NCI-H2227 (cell line): ENCODE measurements at regions not wholly inside any gene's neighbourhood (a gene's known extent, or its start where the extent isn't known, plus 50 kb on each side); places are given as distances from the start of the nearest gene placed in this dataset.

Experiments
- DNase-seq: peaks from one replicate; lab custom pipeline; 2025; ENCODE audit not compliant: unreplicated experiment; lab: John Stamatoyannopoulos, UW

- DNase-seq, result no peak
Measured at GRCh38 chr6:55696501-55696900, 117.5 kb upstream of the HMGCLL1 start.

DNA sequence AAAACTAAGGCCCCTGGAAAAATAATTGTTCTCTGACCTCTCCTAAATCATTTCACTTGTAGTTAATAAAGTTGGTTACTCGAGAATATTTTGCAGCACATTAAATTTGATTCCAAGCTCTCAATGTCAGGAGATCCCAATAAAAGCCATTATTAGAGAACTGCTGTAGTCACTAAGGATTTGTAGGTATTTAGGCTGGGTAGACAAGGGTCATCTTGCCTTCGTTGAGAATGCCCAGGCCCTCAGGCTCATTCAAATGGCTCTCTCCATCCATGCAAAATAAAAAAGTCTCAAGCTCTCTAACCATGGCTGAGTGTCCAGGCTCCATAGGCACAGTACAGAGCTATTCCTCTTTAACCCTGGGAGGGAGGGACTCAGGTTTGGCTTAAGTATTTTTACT is 117.0 kb upstream of the HMGCLL1 start:
- DNase-seq, result no peak

DNA sequence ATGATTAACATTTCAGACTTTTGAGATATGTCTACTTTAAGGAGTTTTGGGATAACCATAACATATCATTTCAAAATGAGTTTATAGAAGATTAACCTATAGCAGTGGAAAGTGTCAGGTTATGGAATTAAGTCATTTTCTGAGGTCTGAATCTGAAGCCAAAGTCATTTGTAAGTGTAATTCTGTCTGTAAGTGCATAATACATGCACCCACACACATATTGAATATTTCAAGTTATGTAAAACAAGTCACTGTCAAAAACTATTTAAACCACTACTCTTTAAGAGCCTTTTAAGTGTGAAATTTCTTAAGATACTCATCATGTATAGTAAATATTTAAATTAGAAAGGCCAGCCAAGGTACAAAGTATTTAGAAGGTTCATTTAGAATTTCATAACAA is 115.8 kb upstream of the HMGCLL1 start:
- no peak for DNase-seq

DNA sequence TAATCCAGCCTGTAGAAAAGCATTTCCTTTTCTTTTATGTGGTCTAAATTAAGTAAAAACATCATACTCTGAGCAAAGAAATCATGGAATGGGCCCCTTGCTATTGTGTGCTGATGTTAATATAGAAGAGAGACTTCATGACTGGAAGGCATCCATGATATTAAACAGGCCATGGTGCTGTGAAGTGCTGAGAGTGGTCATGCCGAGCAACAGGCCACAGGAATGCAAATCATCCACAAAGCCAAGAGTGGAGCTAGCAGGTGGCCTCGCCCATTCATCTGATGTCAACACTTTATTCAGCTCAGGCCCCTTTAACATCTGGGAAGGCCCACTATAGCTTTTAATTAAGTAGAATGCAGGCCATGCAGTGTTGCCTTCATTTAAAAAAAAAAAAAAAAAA is 115.2 kb upstream of the HMGCLL1 start:
- no peak for DNase-seq

DNA sequence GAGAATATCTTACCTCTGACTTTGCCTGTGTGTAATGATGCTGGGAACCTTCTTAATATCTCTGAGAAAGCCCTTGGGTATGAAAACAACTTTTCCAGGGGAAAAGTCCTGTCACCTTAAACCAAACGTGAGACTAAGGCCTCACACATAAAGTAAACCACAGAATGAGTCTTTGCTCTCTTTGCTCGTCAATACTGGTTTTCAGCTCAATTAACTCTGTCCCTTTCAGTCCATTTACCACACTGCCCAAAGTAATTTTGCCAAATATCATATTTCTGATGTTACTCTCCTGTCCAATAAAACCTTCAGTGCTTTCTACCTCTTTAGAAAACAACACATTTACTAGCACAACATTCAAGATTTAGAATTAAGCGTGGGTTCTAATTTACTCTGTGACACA is 100.5 kb upstream of the HMGCLL1 start:
- no peak for DNase-seq

DNA sequence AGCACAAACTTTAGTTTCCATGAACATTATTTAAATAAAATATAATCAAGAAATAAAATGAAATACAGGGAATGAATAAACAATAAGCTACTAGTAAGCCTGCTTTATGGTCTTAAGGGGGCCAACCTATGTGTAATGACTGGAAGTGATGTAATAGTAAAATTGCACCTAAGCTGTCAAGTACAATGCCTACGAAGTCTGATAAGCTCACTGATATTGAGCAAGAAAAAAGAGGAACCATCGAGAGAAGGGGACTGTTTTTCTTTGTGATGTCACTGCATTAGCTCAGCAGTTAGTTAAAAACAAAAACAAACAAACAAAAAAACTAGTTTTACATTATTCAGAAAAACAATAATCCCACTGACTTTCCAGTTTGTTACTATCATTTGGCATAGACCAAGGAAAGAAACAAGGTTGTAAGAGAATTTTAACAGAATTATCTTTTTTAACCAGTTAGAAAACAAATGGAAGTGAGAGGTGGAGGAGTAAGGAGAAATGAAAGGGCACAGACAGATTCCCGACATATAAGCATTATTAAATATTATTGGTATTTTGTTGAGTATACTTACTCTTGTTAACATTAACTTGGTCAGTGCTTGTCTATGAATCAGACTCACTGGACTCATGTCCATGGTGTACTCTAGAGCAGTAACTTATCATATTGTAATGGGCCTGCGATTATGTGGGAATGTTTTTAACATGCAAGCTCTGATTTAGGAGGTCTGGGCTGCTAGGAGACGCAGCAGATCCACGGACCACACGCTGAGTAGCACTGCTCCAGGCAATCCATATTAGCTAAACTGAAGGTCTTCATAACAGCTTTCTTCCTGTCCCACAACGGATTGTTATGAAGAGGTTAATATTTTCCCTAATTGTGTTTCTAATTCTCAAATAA is 99.6 kb upstream of the HMGCLL1 start:
- no peak for DNase-seq

DNA sequence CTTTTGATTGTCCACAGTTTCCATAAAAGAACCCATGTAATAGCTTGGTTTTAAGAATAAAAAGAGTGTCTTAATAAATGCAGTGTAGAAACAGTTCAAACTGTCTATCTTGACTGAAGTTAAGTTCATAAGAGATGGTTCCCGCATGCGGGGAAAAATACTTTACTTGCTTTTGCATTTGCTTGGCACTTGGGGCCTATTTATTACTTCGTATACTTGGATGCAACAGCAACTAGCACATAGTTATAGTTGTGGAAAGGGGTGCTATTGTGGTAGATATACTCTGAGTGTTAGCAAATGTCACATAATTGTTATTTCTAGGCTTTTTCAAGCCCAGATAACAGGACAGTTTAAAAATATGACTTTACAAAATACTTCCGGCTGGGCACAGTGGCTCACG is 97.7 kb upstream of the HMGCLL1 start:
- no peak for DNase-seq

DNA sequence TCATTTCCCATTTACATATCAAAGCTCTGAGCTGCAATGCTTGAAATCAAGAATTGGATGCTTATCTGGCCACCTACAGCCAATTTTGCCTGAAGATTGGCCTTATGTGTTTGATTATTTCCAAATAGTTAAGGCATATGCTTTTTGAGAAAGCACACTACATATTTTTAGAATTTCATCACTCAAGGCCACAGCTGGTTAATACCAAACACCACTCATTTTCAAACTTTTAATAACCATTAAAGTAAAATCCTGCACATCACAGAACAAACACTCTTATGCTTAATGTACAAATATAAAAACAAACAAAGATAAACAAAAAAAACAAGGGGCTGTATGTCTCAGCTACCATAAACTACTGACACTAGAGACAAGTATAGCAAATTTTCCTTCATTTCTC is 96.9 kb upstream of the HMGCLL1 start:
- no peak for DNase-seq

DNA sequence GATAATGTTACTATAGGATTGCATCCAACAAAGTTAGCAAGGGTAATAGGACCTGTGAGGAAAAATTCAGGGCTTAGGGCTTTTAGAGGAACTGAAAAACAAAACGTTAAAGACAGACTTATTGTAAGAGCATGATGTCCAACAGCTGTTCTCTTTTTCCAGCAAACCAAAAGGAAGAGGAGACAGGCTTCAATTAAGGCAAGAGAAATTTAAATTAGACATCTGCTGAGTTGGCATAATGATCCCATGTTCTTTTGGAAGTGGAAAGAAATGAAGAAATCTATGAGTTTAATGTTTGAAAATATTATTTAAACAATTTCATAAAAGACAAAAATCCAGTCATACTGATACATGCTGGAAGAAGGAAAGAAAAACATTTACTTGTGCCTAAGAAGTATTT is 95.7 kb upstream of the HMGCLL1 start:
- no peak for DNase-seq

GRCh38 chr6:55670850-55671413 is 91.9 kb upstream of the HMGCLL1 start:
- no peak for DNase-seq

DNA sequence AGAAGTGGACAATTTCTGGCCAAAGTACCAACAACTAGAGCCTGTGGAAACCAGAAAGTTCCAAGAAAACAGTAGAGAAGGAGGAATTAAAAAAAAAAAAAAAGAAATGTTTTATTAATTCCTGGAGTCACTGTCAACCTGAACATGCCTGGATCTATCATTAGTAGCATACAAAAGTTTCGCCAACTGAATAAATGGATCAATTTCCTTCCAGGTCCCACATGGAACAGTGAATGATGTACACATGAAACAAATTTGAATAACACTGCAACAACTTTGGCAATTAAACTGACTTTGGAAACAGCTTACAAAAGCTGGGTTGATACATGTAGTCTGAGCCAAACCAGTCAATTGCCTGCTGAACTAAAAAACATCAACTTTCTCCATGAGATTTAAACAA is 90.0 kb upstream of the HMGCLL1 start:
- DNase-seq, result no peak

DNA sequence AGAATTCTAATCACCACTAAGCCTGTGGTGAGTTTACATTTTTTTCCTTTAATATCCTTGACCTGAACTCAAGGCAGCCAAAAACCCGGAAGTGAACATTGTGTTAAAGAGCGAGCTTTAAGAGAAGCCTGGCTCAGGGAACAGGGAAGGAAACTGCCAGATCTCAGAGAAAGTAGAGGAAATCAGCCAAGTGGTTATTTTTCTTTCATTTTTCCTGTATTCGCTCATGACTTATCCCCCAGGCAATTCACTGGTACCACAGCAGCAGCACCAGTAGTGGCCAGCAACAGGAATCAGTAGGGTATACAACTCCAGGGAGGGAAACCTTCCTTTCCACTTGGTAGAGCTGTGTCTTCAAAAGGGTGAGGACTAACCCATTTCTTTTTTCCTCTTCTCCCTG is 89.6 kb upstream of the HMGCLL1 start:
- no peak for DNase-seq

DNA sequence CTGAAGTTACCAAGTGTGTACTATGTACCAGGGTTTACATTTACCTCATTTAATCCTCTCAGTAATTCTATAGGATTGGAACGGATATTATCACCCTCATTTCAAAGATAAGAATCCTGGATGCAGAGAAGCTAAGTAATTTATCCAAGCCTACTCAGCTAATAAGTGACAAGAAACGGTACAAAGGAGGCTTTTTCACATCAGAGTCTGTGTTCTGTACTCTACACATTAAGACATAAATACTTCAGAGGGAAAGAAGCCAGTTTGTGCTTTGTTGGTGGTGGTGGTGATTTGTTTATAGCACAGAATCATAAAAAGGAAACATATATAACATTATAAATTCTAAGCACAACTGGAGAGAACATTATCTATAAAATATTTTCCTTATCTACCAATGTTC is 88.3 kb upstream of the HMGCLL1 start:
- no peak for DNase-seq

GRCh38 chr6:55666606-55667225 is 87.7 kb upstream of the HMGCLL1 start:
- DNase-seq, result no peak

DNA sequence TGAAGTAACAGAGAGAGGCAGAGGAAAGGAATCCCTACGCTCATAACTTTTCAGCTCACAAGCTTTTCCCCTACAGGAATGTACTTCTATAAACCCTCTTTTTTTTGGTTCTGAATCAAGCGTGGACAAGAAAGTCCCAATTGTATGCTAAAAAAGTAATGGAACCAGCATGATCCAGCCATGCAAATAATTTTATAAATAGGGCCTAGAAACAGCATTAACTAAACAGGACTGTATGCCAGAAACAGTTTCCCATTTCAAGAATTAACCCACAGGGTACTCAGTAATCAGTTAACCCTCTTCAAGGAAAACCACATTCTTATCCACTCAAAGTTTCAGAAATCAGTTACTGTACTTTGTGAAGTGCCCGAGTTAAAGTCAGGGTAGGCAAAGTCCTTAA is 87.0 kb upstream of the HMGCLL1 start:
- DNase-seq, result no peak

DNA sequence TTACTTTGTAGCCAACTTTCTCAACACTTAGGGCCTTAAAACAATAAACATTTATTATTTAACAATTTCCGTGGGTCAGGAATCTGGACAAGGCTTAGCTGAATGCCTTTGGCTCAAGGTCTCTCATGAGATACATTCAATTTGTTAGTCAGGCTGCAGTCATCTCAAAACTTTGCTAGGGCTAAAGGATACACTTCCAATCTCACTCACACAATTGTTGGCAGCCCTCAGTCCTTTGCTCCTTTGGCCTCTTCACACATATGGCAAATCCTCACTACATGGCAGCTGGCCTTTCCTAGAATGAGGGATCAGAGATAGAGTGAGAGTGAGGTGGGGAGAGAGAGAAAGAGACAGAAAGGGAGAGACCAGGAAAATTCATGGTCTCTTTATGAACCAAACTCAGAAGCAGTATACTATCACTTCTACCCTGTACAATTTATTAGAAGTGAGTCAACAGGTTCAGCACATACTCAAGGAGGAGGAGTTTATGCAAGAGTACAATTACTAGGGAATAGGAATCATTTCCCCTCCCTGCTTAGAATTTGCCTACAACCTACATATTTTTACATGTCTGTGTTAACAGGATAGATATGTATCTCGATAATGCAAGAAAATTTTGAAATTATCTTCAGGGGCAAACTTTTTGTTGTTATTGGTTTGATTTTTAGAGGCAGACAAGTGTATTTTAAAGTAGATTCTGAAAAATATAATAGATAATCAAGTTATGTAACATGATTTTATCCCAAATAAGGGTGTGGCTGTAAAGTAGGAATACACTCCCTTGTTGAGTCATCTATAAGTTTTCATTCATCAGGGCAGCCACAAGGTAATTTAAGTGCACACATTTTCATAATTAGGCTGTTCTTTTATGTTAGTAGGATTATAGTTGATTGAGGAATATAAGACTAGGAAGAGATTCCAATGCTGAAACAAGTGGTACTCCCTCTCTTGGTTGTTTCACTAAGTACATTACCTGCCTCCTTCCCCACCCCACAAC is 85.9 kb upstream of the HMGCLL1 start:
- no peak for DNase-seq

- no peak for DNase-seq
Measured at GRCh38 chr6:55663914-55664313, 84.9 kb upstream of the HMGCLL1 start.

GRCh38 chr6:55659304-55659703 is 80.3 kb upstream of the HMGCLL1 start:
- no peak for DNase-seq

DNA sequence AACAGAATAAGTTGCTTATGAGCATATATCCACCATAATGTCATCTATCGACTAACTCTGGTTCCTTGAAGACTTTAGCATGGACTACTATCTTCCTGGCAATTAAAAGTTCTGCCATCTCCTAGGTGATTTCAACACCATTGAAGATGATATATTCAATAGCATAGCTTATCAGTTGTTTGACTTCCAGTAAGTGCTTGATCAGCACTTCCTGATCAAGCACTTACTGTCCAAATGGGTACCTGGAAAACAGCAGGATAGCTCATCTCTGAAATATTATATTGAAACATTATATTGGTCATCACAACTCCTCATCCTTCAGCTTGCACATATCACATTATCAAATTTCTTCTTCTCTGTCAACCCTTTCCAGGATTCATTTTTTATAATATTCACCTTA is 75.5 kb upstream of the HMGCLL1 start:
- DNase-seq, result no peak

DNA sequence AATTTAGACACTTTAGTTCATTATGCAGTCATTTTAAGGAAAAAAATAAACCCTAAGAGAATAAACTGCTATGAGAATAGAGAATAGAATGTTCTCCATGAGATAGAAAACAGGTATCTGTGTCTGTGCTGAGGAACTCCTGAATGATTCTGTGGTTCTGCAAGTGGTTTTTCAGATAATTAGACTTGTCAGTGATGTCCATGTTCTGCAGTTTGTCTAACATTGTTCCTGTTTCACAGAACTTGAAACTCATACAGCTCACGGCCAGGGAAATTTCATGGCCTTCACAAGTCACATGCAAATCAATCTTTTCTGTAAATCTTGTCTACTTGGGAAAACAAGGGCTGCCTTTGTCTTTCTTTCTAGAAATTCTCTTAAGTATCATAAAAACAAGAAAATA is 73.4 kb upstream of the HMGCLL1 start:
- no peak for DNase-seq

DNA sequence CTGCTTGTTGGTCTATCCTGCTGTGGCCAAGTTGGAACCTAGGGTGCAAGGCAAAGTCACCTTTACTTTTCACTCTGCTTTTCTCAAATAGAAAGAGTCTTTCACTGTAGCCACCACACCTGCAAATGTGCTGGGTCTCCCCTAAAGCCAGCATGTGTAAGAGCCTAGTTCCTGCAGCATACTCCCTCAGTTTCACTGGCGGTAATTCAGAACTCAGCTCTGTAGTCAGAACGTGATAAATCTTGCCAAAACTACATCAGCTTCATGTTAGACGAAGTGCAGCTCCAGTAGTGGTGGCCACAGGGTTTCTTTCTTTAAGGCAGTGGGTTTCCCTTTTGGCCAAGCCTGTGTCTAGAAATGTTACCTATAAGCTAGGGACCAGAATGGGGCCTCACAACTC is 72.0 kb upstream of the HMGCLL1 start:
- no peak for DNase-seq
